Umbilical cord (tissue), 1 donor: ENCODE measurements at regions not wholly inside any gene's neighbourhood (a gene's known extent, or its start where the extent isn't known, plus 50 kb on each side); places are given as distances from the start of the nearest gene placed in this dataset.

ENCODE experiments used
- DNase-seq: peaks from one replicate; pipeline ENCODE4 v3.0.0-alpha.2; 2015; ENCODE audit warnings: low spot score

DNA sequence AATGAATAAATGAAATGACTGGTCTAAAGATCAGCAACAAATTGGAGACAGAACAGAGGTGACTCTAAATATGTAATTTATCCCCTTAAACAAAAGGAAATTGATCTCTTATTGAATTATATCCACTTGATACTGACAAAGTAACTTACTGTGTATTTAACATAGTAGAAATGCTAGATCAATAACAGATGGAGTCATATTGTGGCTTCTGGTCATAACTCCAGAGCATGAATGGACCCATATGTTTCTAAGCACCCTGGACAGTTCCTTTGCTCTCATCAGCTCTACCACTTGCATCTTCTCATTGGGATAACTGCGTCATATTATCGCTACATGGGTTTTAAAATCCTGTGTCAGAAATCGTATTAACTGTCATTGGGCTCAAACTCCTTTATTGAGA lies 222.3 kb downstream of the ETS1 start:
- peak; percentile 51 for DNase-seq

DNA sequence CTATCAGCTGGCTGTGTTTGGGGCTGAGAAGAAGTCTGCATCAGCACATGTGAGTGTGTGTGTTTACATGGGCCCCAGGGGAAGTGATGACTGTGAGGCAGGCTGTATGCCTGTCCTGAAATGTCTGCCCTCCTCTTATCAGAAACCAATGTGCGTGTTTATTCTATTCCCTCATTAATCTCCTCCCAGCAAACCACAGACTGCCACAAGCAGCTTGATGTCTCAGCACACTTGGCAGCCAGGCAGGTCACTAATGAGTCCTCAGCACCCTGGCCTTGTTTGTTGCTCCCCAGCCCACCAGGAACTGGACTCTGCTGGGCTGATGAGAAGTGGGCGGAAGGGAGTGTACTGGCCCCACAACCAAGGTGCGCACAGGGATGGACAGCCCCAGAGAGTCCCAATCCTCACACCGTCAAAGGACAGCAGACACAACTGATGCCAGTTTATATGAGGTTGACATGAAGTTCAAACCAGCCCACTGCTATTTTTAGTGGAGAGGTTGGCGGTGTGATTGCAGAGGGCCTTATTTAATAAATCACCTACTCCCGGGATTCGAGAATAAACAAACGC lies 225.8 kb downstream of the ETS1 start:
- DNase-seq, result peak; percentile 8

DNA sequence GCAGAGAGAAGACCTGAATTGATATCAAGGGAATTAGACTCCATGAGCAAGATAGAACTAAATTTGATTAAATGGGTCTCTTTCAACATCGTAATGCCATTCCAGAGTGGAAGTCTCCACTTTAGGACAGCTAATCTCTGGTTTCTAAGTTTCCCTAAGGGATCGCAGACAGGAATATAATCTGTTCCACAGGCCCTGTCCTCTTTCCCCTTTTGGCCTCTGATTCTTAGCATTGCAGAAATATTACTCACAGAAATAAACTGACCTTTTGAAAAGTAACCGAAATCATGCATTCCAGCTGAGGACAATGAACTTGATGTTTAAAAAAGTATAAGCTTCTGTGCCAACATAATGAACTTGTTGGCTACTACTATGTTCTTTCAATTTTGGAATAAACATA lies 227.8 kb downstream of the ETS1 start:
- no peak for DNase-seq

DNA sequence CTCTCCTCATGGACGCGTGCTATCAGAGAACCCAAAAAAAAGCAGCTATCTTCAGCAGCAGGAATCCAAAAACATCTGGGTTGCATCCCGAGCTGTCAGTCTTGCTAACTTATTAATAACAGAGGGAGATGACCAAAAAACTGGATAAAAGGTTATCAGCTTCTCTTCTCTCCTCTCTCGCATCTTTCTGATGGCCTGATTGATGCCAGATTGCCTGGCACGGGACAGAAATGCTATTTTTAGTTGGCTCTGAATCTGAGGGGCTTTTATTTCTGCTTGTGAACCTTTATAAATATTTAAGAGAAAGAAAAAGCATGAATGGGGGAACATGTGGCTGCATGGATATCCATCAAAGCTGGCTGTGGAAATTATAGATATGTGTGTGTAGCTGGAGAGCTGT lies 230.3 kb downstream of the ETS1 start:
- DNase-seq, result peak; percentile 79

GRCh38 chr11:128355558-128355957 lies 231.8 kb downstream of the ETS1 start:
- no peak for DNase-seq

DNA sequence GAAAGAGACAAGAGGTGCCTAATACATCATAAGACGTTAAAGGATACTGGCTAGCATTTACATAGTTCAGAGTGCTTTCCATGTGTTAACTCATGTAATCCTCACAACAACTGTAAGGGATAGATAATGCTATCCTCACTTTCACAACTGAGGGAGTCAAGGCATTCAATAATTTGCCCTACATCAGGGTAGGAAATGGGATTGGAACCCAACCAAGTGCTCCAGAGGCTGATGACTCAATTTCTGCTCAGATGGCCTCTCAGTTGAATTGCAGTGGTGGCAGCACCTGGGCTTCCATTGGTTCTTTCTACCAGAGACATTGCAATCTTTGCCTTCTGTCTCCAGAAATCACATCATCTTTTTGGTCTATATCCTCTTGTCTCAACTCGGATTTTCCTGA lies 232.9 kb downstream of the ETS1 start:
- no peak for DNase-seq

DNA sequence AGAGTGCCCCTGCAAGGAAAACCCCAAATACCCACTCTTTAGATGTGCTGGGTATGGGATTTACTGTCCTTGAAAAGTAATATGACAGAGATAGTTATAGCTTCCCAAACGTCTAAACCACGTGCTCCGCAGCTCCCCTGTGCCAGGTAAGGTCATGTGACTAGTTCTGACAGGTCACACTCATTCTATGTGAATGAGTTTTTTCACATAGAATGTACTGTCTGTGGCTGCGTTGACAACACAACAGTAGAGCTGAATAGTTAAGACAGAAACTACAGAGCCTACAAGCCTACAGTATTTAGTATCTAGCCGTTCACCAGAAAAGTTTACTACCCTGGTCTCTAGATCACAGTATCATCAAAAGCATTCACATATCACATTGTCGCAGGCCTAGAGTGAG lies 236.2 kb downstream of the ETS1 start:
- peak; percentile 35 for DNase-seq

- DNase-seq, result no peak
Observed at GRCh38 chr11:128349650-128350299, 237.6 kb downstream of the ETS1 start.

GRCh38 chr11:128346804-128347203 lies 240.6 kb downstream of the ETS1 start:
- DNase-seq, result no peak

GRCh38 chr11:128345316-128345715 lies 242.0 kb downstream of the ETS1 start:
- DNase-seq, result no peak

GRCh38 chr11:128343870-128344269 lies 243.5 kb downstream of the ETS1 start:
- no peak for DNase-seq

DNA sequence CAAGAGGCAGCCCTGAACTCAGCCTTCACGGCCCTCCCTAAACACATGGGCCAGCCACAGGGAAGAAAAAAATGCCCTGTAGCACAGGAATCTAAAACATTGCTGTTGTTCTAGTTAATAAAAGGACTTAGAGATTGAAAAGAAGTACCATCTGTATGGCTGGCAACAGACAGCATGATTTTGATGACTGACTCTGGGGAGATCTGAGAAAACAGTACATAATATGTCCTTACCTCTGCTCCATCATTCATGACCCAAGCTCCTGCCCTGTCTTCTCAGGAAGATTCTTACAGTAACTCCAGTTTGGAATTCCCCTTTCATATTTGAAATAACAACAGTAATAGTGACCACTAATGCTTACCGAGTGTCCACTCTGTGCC lies 244.2 kb downstream of the ETS1 start:
- no peak for DNase-seq

GRCh38 chr11:128342511-128343134 lies 244.7 kb downstream of the ETS1 start:
- DNase-seq, result peak; percentile 86

DNA sequence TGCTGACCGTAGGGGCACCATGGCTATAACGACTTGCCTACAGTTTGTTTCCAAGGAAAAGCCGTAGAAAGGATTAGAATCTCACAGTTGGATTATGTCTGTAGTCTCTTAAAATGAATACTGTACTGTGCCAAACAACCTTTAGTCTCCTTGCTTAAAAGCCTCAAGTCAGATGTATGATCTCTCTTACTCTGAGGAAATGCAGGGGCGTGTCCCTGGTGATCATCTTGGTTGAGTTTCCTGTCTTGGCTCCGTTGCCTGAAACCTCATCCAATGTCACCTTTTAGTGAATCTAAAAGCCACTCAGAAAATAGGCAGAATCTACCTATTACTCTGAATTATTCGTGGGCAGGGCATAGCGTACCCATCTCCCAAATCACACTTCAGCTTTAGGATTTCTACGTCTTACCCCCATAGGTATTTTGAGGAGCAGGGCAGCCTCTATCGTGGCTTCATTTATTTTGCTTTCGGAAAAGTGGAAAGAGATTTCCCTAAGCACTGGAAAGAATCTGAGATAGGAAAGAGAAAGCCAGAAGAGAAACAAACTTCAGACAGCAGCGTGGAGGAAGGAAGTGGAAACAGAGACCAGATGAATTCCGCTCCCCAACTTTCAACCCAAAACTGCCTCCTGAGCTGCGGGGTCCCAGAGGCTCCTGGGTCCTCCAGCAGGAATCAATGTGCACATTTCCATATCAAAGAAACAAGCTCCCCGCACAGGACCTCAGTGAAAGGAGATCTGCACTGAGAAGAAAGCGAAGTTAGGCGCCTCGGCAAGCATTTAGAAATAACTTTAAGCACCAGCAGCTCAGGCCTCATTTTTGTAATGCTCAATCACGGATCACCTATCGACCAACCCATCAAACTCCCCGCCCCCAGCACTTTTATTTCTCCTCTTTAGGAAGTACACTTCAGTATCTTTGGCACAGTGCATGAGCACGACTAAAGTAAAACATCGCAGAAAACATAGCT lies 245.8 kb downstream of the ETS1 start:
- peak; percentile 49 for DNase-seq

DNA sequence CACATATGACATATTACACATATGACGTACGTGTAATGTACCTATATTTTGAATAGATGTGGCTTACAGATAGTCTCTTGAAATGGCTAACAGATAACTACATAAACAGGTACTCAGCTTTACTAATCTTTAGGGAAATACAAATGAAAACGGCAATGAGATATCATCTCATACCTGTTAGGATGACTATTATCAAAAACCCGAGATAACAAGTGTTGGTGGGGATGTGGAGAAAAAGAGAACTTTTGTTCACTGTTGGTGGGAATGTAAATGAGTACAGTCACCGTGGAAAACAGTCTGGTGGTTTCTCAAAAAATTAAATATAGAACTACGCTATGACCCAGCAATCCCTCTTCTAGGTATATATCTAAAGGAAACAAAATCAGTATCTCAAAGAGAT lies 247.6 kb downstream of the ETS1 start:
- DNase-seq, result no peak

DNA sequence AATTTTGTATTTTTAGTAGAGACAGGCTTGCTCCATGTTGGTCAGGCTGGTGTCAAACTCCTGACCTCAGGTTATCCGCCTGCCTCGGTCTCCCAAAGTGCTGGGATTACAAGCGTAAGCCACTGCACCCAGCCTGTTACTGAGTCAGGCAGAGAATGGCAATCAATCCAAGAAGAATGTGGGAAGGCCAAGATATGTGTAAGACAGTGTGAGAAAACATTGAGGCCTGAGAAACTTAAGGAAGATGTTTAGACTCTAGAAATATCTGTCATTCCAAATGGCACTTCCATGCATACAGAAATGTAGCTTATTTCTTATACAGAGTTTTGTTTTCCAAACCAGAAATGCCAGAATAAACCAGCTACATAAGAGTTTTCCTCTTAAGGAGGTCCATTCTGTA lies 248.5 kb downstream of the ETS1 start:
- no peak for DNase-seq

GRCh38 chr11:128336203-128336602 lies 251.2 kb downstream of the ETS1 start:
- no peak for DNase-seq

DNA sequence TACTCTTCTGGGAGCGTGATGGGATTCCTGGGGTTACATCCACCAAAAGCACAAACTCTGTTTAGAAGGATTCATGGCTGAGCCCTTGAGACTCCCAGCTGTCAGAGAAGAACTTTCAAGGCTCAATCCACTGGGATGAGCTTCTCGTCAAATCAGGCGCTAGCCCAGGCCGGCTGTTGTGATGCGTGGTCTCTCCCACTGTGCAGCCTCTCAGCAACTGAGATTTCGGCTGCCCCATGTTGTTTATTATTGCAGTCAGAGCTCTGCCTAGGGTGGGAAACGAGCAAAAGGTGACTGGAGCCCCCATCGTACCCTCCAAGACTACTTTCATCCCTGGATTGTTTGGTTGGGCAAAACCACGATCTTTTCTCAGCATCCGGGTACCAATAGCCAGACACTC lies 251.6 kb downstream of the ETS1 start:
- DNase-seq, result no peak

- no peak for DNase-seq
Observed at GRCh38 chr11:128334311-128335044, 252.9 kb downstream of the ETS1 start.

DNA sequence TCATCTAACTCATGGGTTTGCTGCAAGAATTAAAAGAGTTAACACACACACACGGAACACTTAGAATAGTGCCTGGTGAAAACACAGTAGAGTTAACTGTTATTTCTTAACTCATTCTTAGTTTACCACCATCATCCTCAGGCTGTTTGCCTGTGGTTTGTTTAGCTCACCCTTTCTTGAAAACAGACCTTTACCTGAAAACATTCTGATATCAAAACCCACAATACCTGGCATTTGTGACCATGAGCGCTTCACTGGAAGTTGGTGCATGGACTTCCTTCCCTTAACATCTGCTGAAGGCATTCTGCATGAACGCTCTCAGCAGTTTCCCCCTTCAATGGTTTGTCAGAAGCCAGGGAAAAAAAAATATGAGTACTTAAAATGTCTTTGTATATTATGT lies 256.0 kb downstream of the ETS1 start:
- no peak for DNase-seq

GRCh38 chr11:128330203-128330602 lies 257.2 kb downstream of the ETS1 start:
- no peak for DNase-seq
